Jurkat, Clone E6-1 (cell line): ENCODE measurements at regions not wholly inside any gene's neighbourhood (a gene's known extent, or its start where the extent isn't known, plus 50 kb on each side); places are given as distances from the start of the nearest gene placed in this dataset.
A peak's percentile ranks its signal among the peaks of the same experiment; 100 is the strongest.

Experiments used
- DNase-seq: peaks from one replicate; pipeline ENCODE4 v3.0.0-alpha.2; 2011; ENCODE audit warnings: low read depth, low spot score
- H3K4me3 ChIP-seq: 2 replicates; pipeline ENCODE4 v1.5.1; 2011; ENCODE audit warnings: mild to moderate bottlenecking, low read length, control low read depth, moderate library complexity

DNA sequence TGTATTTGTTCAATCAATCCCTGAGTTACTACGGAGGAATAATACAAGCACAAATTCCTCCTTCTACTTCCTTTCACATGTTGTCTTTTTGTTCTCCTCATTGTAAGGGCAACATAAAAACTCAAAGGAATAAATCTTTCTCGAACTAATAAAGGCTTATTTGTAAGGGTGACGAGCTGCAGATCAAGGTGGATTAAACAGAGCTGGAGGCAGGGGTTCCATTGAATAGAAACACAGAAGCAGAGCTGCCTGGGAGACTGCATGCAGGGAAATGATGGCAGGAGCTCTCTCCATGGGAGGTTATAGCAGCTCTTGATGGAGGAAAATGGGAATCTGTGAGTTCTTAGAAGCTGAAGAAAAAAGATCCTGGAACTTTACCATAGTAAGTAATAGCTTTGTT is 160.2 kb downstream of the CYYR1 start:
- no peak for DNase-seq

DNA sequence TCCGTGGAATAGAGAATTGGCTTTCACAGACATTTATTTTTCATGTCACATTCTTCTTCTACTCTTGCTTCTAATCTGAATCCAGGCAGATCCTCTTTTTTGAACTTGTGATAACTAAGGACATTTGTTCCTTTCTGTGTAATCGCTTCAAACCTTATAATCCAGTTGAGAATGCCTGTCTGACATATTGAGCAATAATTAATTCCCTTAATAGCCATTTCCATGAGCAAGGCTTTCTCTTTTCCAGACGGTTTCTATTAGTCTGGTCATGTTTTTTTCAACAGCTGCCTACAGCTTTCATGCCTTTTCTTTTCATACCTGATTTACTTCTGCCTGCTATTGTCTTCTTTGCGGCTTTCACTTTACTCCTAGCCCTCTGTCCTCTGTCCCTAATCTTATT is 163.4 kb downstream of the CYYR1 start:
- DNase-seq = no peak
- no peak overlapping the region for H3K4me3 ChIP-seq

More for the DNA sequence above, 160.2 kb downstream of the CYYR1 start:
- H3K4me3 ChIP-seq = no peak overlapping the region

DNA sequence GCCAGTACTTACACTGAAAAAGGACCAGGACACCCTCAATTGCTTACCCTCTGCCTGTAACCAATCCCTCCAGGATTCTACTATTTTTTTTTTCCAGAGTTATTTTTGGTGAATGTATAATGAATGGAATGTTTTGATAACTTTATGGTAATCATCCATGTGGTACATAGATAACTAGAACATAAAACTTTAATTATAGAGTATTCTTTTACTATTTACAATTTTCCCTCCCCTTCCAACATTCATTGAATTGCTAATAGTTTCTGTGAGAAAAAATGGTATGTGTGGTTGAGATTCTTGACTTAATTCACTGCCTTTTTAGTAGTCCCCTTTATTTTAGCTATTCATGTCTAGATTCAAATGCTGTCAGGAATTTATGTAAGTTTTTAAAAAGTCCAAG is 164.6 kb downstream of the CYYR1 start:
- H3K4me3 ChIP-seq = no peak overlapping the region
- DNase-seq = no peak

DNA sequence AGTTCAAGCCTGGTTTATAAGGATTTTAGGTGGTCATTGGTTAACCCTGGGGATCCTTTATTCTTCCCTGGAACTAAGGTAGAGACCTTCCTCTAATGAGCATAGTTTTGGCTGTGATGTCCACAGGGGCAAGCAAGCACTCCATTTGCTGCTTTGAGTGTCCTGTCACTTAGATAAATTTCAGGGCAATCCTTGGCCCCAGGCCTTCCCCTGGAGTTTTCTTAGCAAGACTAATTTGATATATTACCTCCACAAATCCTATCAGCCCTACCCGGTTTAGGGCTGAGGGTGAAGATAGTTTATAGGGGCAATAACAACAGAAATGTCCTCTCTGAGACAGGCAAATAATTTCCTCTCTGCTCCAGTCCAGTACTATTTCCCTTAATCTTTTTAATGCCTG is 166.6 kb downstream of the CYYR1 start:
- no peak overlapping the region for H3K4me3 ChIP-seq
- no peak for DNase-seq

DNA sequence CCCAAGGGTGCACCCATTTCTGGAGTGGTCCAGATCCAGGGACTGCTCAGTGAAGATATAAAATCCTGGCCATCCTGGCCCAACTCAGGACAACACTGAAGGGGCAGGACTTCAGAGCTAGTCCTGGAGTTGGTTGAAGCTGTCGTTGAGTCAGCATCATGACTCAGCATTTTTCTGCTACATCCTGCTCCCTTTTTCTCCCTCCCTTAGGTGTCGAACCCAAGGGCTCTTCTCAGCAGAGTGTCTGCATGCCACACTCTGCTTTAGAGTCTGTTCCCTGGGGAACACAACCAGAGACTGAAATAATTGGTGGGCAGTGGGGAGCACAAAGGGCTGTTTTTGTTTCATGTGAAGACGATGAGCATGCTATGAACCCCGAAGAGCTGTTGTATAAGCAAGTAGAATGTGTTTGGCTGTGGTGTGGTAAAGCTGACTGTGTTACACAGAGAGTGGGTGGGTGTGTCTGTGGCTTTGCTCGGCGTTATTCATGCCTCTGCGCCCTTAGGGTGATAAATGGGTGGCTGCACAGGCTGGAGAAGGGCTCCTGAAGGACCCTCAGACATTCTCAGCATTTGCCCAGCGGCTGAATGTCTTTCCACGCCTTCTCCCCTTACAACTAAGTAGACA is 167.2 kb downstream of the CYYR1 start:
- peak; percentile 46 for DNase-seq

DNA sequence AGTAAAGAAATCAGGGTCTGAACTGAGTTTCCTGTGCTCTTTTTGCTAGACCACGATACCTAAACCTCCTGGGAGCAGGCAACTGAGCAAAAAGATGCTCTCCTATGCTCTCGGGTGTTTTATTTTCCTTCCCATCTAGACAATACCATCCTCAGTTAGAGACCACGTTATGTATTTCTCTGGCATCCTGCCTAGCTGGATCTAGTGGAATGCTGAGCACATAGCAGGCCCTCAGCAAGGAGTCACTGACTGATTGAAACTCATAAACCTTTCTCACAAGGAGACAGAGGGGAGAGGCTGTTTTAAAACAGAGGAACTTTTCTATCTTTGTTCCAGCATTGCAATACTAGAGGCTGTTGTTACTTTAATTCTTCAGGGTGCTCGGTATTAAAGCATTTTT is 168.0 kb downstream of the CYYR1 start:
- H3K4me3 ChIP-seq = no peak overlapping the region
- DNase-seq = no peak

More for the DNA sequence above, 167.2 kb downstream of the CYYR1 start:
- no peak overlapping the region for H3K4me3 ChIP-seq

DNA sequence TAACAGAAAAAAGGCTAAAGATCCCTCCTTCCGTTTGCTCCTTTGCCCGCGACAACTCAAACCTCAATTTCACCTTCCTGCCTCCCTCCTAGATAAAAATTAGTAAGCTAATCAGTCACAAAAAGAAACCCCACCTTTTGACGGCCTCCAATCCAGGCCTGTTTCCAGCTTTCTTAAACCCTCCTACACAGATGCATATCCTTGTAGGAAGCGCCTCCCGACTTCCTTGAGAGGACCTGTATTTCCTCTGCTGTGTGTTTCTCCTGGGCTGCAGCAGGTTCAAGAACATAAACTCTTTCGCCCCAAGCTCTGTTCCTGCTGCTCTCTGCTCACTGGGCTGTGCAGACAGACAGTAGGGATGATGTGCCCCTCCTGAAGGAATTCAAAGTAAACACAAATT is 168.8 kb downstream of the CYYR1 start:
- DNase-seq = no peak
- no peak overlapping the region for H3K4me3 ChIP-seq

DNA sequence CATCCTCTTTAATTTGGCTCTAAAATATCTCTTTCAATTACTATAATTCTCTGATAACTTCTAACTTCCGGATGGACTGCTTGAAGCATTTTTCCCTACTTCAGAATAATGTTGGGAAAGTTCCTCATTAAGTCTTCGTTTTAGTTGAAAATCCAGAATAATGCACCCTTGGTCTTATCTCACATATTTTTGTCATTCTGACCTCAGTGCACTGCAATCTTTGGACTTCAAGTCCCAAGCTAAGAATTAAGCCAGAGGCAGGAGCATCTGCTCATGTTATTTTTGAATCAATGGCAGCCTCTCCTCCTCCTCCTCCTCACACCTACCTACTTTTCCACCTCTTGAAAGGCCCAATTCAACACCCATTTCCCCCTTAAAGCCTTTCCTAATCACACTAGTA is 169.8 kb downstream of the CYYR1 start:
- DNase-seq = no peak
- no peak overlapping the region for H3K4me3 ChIP-seq

DNA sequence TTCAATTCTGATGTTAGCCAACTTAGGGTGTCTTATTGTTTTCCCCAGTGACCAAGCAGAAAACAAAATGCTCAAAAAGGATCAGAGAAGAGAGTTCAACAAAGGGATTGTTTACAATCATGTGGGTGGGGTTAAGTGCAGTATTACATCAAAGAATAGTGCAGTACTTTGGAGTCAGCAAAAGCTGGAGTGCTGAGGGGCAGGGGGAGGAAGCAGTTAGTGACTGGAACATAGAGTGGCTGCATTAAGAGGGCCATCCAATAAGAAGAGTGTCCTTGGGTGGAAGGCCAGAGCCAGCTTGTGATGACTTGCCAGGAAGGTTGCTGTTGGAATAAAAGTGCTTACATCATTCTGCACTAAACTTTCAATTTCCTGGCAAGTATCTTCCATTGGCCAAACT is 175.5 kb downstream of the CYYR1 start:
- no peak for DNase-seq
- no peak overlapping the region for H3K4me3 ChIP-seq

DNA sequence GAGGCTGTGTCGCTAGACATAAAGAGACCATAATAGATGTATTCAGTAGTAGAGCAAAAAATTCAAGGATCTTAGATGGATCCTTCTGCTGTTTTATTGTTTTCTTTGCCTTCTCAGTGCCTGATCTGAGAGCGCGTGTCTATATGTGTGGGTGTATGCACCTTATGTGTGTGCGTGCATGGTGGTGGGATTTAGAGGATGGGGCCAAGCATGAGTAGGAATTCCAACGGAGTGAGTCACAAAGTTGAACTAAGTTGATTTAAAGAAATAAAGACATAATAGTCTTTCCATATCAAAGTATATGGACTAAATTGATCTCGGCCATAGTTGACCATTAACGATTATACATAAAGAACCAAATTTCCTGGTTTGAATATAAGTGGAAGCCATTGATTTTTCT is 178.7 kb downstream of the CYYR1 start:
- no peak overlapping the region for H3K4me3 ChIP-seq
- no peak for DNase-seq

DNA sequence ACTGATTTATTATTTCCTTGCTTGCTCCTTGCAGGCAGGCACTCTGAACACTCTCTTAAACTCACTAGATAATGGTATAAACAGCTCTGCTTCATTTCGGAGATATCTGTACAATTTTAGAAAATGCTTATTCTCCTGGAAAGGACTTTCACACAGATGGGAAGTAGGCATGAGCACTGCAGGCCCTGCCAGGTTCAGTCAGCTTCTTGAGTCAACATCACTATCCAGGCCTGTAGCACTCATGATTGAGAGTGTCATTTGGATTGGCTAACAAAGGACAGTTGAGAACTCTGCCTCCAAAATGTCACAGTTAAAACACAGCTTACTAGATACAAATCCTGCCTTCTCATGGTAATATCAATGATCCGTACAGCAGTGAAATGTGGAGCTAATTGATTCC is 181.9 kb downstream of the CYYR1 start:
- H3K4me3 ChIP-seq = no peak overlapping the region
- no peak for DNase-seq

- no peak overlapping the region for H3K4me3 ChIP-seq
- DNase-seq = no peak
These were observed 183.0 kb downstream of the CYYR1 start for GRCh38 chr21:26389971-26390641.

GRCh38 chr21:26388731-26389231 is 184.3 kb downstream of the CYYR1 start:
- H3K4me3 ChIP-seq = no peak overlapping the region
- DNase-seq = no peak

- DNase-seq = no peak
- H3K4me3 ChIP-seq = no peak overlapping the region
These were observed 187.4 kb downstream of the CYYR1 start for GRCh38 chr21:26385721-26386120.

- no peak for DNase-seq
- H3K4me3 ChIP-seq = no peak overlapping the region
These were observed 193.5 kb downstream of the CYYR1 start for GRCh38 chr21:26379561-26379960.

DNA sequence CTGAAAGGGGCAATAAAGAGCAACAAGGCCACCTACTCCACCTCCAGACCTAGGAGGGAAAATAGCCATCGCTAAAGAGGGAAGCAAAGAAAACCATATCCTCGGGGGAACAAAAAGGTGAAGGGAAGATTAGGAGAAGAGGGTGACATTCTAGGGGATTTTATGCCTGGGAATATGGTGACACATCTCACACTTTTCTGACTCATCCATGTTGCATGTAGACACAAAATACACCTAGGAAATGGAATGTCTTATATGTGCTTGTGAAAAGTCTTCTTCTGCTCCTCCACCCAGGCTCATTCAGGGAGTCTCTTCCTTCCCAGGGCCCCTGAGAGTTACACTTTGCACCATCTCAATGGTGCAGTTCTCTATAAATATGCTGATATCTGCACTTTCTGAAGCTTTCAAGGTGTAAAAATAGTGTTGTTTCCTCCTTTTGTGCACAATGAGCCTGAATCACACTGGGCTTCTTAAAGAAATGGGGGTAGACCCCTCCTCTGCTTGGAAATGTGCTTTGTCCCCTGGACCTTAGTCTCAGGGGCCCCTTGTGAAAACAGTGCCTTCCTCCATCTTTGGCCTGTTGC is 195.9 kb downstream of the CYYR1 start:
- DNase-seq = no peak
- no peak overlapping the region for H3K4me3 ChIP-seq

DNA sequence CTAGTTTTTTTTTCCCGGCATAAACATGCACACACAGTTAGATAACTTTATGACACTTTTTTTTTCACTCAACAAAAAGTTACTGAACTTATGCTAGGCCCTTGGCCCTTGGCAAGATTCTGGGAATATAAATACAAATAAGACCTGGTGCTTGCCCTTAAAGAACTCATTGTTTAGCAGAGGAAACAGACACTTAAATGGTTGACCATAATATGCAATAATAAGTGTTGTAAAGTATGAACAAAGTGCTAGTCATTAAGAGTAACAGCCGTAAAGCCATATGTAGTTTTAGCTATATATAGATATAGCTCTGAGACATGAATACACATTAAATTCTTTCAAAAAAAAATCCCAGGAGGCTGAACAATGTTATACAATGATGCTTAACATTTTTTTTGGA is 198.3 kb downstream of the CYYR1 start:
- no peak for DNase-seq
- H3K4me3 ChIP-seq = no peak overlapping the region

GRCh38 chr21:26368591-26369320 is 198.2 kb upstream of the APP start:
- DNase-seq = no peak
- H3K4me3 ChIP-seq = no peak overlapping the region

DNA sequence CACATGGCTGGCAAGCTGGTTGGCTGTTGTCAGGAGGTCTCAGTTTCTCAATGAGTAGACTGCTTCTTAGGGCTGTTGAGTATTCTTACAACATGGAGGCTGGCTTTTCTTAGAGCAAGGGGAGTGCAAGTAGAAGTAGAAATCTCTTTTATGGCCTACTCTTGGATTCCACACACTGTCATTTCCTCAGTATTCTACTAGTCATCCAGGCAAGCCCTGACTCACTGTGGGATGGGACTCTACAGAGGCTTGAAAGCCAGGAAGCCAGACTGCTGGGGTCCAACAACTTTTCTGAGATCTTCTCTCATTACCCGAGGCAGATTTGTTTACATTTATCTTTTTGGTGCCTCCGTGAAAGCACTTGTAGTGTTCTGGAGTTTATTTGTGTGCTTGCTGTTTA is 196.2 kb upstream of the APP start:
- no peak for DNase-seq
- no peak overlapping the region for H3K4me3 ChIP-seq

- H3K4me3 ChIP-seq = no peak overlapping the region
- DNase-seq = no peak
These were observed 195.3 kb upstream of the APP start for GRCh38 chr21:26365849-26366248.
